Neural progenitor cell (in vitro differentiated cells): ENCODE measurements at regions not wholly inside any gene's neighbourhood (a gene's known extent, or its start where the extent isn't known, plus 50 kb on each side); places are given as distances from the start of the nearest gene placed in this dataset.
"Not testable (repeated sequence)": the region's sequence is repeated elsewhere in the genome, so short reads cannot be mapped to it uniquely, and the experiment has no call there.

Experiments used
- CTCF ChIP-seq: fragments of 200-600 bp; sonication (generic); IDR thresholded peaks from 2 replicates; pipeline ENCODE4 v1.5.1; 2017; ENCODE audit warnings: antibody characterized with exemption, mild to moderate bottlenecking
- EZH2 ChIP-seq: fragments of 200-600 bp; sonication (generic); IDR thresholded peaks from 2 replicates; pipeline ENCODE4 v1.6.1; 2017; ENCODE audit warnings: antibody characterized with exemption, mild to moderate bottlenecking, moderate library complexity

GRCh38 chr21:6533261-6533660 is 3988.1 kb upstream of the TPTE start:
- TF ChIP-seq CTCF, EZH2: not testable (repeated sequence)
